BJ (cell line): ENCODE measurements at regions not wholly inside any gene's neighbourhood (a gene's known extent, or its start where the extent isn't known, plus 50 kb on each side); places are given as distances from the start of the nearest gene placed in this dataset.

Experiments used
- CTCF ChIA-PET: fragments of 350-600 bp; formaldehyde crosslinking; extraction: SDS; loops from one replicate; lab custom pipeline; 2021; ENCODE audit warnings: antibody characterized with exemption, inconsistent platforms; lab: Yijun Ruan, JAX
- POLR2A ChIA-PET: fragments of 300-600 bp; sonication (Branson Sonifier 250); formaldehyde crosslinking; extraction: SDS; loops from one replicate; lab custom pipeline; 2021; ENCODE audit warnings: antibody characterized with exemption; lab: Charles Lee
- DNase-seq: peaks from one replicate; pipeline ENCODE4 v3.0.0-alpha.2; 2011; ENCODE audit warnings: low read depth
- H3K27me3 ChIP-seq: 2 replicates; pipeline ENCODE4 v1.6.0; 2011; ENCODE audit warnings: low read length; ENCODE audit not compliant: control insufficient read depth, insufficient read depth
- H3K36me3 ChIP-seq: 2 replicates; pipeline ENCODE4 v1.5.1; 2011; ENCODE audit warnings: low read length; ENCODE audit not compliant: control insufficient read depth, insufficient read depth
- H3K4me3 ChIP-seq: 2 replicates; pipeline ENCODE4 v1.5.1; 2011; ENCODE audit warnings: low read depth, mild to moderate bottlenecking, control low read depth, low read length
- CTCF ChIP-seq: IDR thresholded peaks from 2 replicates; pipeline ENCODE4 v1.5.1; 2011; ENCODE audit warnings: low read depth, mild to moderate bottlenecking, control low read depth, inconsistent platforms, low read length, moderate library complexity; ENCODE audit not compliant: insufficient read depth

DNA sequence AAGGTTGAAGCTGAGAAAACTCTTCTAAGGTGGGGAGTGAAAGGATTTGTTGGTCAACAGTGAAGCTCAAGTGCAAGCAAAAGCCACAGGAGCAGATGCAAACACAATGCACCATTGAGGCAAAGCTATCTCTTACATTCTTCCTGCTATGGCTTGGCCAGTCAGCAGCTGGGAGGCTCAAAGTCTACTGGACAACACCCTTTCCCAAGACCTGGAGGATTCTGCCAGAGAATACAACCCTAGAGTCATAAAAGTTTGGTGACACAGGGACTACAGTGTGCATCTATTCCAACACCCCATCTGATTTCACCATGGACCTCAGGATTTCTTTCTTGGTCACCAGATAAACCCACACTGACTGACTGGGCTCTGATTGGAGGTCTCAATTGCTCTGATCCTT, 342.0 kb downstream of the HRH4 start:
- ChIA-PET CTCF (interaction anchor here (1.2 to 1.4 kb wide), 2 partner anchors 25 to 61 kb away, joined by 3 to 4 read pairs; no protein-coding TSS in a partner anchor), POLR2A (no interaction called here)
- no peak for DNase-seq
- TF ChIP-seq CTCF: no peak
- H3K36me3 ChIP-seq: no peaks in the 10 kb centered on the region
- no peaks in the 10 kb centered on the region; the same call in 1 of the 2 replicates for H3K27me3 ChIP-seq
- no peak overlapping the region for H3K4me3 ChIP-seq

- Histone ChIP-seq H3K27me3 (no peaks in the 10 kb centered on the region), H3K4me3 (no peak overlapping the region), H3K36me3 (no peaks in the 10 kb centered on the region)
- CTCF ChIA-PET: no interaction called here
- POLR2A ChIA-PET: no interaction called here
- DNase-seq: no peak
- TF ChIP-seq CTCF: no peak
These were observed 344.7 kb downstream of the HRH4 start for GRCh38 chr18:24805156-24805555.

DNA sequence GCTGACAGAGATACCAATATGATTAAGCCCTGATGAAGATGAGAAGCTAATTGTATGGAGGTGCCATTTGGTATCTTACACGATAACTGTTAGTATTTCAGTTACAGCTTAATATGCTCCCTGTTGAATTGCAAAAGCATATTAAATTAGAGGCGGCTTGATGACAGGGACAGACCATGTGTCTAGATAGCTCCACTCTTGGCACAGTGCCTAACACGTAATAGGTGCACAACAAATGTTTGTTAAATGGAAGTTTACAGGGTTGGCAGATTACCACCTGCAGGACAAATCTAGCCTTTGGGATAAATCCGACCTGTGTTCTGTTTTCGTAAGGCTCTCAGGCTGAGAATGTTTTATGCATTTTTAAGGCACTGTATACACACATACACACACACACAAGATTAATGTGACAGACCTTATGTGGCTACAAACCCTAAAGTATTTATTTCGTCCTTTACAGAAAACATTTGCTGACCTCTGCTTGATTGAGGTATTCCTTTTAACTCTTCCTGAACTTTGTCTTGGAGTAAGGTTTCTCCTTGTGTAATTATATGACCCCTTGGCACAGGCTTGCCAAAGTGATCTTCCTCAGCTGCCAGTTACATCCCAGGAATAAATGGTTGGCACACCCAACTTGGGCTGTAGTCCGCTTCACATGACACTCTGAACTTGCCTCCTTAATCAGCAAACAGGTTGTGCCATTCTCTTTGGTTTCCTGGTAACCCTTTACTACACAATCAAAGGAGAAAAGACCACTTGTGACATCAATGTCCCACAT, 348.9 kb downstream of the HRH4 start:
- POLR2A ChIA-PET: no interaction called here
- no peak overlapping the region for H3K4me3 ChIP-seq
- no peak for TF ChIP-seq CTCF
- H3K36me3 ChIP-seq: no peaks in the 10 kb centered on the region
- no peaks in the 10 kb centered on the region for H3K27me3 ChIP-seq
- CTCF ChIA-PET: interaction anchor here (0.8 to 1.1 kb wide), 2 partner anchors 16 to 57 kb away, joined by 3 read pairs; no protein-coding TSS in a partner anchor
- no peak for DNase-seq

DNA sequence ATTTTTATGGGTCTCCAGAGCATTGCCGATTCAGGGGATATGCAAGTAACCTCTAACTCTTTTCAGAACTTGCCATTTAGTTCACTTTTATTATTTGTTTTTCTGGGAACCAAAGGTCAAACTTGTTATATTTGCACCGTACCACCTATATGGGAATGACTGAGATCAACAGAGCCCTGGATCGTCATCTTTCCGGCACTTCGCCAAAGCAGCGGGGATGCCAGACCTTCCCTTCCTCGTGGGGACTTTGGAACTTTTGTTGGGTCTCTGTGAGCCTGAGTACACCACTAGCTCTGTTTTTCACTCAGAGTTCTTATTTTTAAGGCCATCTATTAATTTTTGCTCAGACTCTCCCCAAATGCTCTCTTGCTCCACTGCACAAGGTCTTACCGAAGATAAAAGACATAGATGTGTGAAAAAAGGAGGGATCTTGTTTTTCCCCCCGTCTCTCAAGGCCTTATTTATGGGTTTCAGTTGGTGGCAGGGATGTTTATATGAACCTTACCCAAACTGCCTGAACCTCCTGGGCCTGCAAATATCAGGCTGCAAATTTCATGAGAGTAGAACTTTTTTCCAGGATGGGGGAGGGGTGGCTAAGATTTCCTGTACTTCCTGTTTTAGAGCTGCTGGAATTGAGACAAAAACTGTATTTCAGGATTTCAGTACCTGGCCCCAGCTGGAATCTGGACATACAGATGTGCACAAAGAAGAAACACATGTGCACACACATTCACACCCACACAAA, 350.3 kb downstream of the HRH4 start:
- no peak for DNase-seq
- no peaks in the 10 kb centered on the region for H3K27me3 ChIP-seq
- POLR2A ChIA-PET: no interaction called here
- CTCF ChIA-PET: no interaction called here
- no peak for TF ChIP-seq CTCF
- H3K4me3 ChIP-seq: no peak overlapping the region
- H3K36me3 ChIP-seq: no peaks in the 10 kb centered on the region

DNA sequence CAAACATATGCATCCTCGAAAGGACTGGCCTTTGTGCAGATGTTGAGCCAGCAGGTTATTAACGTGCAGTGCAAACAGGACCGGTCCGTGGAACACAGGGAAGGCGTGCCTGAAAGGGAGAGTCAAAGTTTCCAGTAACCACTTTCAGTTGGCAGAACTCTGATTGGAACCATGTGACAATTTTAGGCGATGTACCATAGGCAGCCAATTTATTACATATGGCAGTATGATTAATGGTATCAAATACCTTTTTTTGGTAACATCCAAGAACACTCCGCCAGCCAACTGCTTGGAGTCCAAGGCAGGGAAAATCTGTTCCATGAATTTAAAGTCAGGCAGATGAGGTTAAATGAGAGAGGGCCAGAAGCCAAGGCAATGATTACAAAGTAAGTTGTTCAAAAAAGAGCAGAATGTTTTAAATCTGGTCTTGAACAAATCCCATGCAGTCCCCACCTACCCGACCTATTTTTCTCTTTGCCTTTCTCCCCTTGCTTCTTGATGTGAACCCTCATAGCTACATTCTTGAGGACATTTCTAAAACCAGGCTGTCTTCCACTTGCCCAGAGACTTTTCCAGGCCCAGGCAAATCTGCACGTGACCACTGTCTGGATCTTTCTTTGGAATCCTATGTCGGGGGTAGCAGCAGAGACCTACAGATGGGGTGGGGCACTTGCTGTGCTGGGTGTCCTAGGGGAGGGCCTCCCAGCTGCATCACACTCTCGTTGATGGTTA, 351.7 kb downstream of the HRH4 start:
- Histone ChIP-seq H3K4me3 (no peak overlapping the region), H3K36me3 (no peaks in the 10 kb centered on the region), H3K27me3 (no peaks in the 10 kb centered on the region)
- ChIA-PET POLR2A (no interaction called here), CTCF (no interaction called here)
- no peak for TF ChIP-seq CTCF
- no peak for DNase-seq
